ENCODE measurements at regions not wholly inside any gene's neighbourhood (a gene's known extent, or its start where the extent isn't known, plus 50 kb on each side); places are given as distances from the start of the nearest gene placed in this dataset.
"Not testable (repeated sequence)": the region's sequence is repeated elsewhere in the genome, so short reads cannot be mapped to it uniquely, and the experiment has no call there.

DNA sequence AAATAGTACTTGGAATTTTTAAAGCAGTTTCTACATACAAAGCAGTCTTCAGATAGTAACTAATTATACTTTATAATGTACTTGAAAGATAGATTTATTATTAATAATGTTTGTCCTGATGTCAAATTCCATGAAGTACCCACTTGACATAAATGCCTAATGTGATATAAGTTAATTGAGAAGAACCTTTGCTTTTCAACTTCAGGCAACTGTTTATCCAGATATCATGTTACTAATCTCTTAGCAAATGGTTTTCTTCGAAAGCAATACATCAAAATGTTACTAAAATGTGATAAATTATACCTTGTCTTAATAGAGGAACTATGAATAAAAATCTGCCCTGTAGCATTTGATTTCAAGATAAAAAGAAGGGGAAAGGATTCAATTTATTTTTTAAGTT, 146.8 kb upstream of the FBXL17 start:
- no peak for FAIRE-seq

DNA sequence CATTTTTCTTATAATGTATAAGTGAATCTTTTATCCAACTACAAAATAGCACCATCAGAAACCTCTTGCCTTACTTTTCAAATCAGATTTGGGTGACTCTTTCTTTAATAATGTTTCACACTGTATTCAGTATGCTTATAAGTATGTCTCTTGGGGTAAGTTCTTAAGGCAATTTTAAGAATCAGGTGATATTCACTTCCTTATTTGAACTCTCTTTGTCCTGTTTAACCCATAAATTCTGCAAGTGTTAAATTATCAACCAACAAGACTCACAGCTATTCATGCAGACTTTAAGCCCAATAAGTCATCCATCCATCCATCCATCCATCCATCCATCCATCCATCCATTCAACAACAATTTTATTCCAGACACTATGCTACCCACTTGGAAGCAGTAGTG, 142.7 kb upstream of the FBXL17 start:
- no peak for FAIRE-seq

- FAIRE-seq, result no peak
Observed at GRCh38 chr5:108523360-108523759, 141.5 kb upstream of the FBXL17 start.

- FAIRE-seq, result peak; percentile 89
Observed at GRCh38 chr5:108521841-108522506, 140.1 kb upstream of the FBXL17 start.

- no peak for FAIRE-seq
Observed at GRCh38 chr5:108521011-108521700, 139.3 kb upstream of the FBXL17 start.

DNA sequence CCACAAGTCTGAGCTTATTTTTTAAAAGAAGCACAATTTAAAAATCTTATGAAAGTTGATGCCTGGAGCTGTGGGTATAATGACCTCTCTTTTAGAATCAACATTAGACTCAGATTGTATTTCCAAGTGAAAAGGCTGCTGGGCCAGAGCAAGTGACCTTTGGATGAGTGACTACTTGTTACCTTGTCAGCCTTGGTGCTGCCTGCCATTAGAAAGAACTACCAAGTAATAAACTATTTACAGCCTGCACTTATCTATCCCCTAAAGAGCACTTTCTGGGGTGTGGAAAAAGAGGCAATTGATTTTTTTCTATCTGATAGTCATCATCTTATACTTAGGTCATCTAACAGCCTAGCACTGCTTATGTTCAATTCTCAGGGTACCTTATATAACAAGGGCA, 134.9 kb upstream of the FBXL17 start:
- FAIRE-seq, result no peak

- no peak for FAIRE-seq
Observed at GRCh38 chr5:108515517-108516105, 133.7 kb upstream of the FBXL17 start.

DNA sequence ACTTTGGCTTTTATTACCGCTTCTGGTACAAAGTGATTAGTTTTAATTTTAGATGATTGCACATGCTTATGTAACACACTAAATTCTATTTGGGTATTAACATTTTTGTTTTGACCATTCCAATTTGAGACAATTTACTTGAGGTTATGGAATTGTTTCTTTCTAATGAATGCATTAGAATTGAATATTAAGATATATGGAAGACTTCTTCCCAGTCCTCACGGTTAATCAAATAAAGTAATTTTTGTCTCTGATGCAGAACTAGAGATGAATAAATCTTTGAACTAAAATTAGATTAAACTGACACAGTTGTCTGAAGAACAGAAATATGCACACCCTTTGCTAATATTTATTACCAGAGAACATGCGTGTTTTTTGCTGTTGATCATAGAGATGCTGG, 127.1 kb upstream of the FBXL17 start:
- no peak for FAIRE-seq

- no peak for FAIRE-seq
Observed at GRCh38 chr5:108507631-108508030, 125.7 kb upstream of the FBXL17 start.

GRCh38 chr5:108505608-108506007, 123.7 kb upstream of the FBXL17 start:
- FAIRE-seq, result no peak

GRCh38 chr5:108504974-108505373, 123.1 kb upstream of the FBXL17 start:
- no peak for FAIRE-seq

DNA sequence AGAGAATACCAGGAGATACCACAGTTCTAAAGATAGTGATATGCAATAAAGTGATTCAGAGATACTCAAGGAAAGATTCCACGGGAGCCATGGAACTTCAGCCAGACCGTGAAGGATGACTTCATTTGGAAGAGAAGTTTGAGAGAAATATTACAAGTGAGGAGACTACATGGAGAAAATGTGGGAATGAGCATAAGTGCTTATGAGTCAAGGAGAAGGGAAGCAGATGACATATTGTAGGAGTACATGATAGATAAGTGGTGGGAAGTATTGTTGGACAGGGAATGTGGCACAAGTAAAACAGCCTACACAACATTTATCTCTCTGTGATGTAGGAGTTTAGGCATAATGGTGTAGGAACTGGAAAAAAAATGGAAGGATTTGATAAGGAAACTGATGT, 122.1 kb upstream of the FBXL17 start:
- FAIRE-seq, result no peak

DNA sequence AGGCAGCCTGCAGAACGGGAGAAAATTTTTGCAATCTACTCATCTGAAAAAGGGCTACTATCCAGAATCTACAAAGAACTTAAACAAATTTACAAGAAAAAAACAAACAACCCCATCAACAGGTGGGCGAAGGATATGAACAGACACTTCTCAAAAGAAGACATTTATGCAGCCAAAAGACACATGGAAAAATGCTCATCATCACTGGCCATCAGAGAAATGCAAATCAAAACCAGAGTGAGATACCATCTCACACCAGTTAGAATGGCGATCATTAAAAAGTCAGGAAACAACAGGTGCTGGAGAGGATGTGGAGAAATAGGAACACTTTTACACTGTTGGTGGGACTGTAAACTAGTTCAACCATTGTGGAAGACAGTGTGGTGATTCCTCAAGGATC, 113.7 kb upstream of the FBXL17 start:
- FAIRE-seq, result not testable (repeated sequence)

- FAIRE-seq, result no peak
Observed at GRCh38 chr5:108487951-108488350, 106.1 kb upstream of the FBXL17 start.

DNA sequence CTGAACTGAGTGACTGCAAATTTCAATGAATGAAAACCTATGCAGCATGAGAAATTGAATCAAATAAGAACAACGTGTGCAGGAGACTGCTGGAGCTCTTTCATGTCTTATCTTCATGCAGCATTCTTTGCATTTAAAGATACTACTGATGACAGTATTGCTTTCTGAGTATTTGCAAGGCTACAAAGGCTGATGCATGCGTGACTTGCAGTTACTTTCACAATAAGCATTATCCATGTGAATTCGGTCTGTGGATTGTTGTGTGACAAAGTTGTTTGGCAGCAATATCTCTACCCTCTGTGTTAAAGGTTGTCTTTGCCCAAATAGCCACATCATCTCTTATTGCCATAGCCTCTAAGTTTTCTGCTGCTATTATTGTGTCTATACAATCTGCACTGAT, 102.1 kb upstream of the FBXL17 start:
- FAIRE-seq, result no peak

DNA sequence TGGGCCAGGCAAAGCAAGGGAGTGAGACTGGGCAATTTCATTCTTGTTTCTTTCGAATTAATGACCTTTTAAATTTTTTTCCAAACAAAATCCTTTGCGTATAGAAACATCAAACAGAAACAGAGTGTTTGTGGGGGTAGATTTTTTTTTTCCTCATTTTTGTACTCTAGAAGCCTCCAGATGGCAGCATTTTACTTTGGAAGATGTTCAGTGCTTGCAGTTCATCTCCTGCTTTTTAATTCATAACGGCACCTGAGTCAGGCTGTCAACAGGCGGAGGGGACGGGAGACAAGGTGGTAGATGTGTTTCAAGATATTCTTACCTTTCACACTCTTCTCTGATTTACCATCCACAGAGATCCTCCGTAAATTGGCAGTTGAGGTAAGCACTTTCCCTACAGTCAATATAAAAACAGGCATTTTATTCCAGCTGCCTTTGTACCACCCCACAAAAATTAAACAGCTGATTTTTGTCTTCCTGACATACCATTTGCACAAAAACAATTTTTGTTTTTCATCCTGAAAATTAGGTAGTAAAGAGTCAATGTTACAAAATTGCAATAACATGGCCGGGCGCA, 99.5 kb upstream of the FBXL17 start:
- FAIRE-seq, result peak; percentile 48

GRCh38 chr5:108472237-108472636, 90.3 kb upstream of the FBXL17 start:
- FAIRE-seq, result no peak

DNA sequence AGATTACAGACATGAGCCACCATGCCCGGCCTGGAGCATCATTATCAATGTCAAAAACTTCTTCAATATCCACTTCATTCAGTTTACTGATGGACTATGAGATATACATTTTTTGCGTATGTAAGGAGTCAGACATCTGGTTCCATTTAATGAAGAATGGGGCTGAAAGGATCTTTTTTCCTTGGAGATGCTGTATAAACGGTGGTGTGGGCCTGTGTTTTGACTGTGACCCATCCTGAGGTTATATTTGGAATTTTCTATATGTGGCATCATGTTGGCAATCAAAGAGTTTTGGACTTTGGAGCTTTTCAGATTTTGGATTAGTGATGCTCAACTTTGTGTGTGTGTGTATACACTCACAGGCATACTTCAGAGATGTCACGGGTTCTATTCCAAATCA, 85.7 kb upstream of the FBXL17 start:
- no peak for FAIRE-seq

- no peak for FAIRE-seq
Observed at GRCh38 chr5:108461628-108462367, 79.9 kb upstream of the FBXL17 start.

- FAIRE-seq, result no peak
Observed at GRCh38 chr5:108459769-108460168, 77.9 kb upstream of the FBXL17 start.

DNA sequence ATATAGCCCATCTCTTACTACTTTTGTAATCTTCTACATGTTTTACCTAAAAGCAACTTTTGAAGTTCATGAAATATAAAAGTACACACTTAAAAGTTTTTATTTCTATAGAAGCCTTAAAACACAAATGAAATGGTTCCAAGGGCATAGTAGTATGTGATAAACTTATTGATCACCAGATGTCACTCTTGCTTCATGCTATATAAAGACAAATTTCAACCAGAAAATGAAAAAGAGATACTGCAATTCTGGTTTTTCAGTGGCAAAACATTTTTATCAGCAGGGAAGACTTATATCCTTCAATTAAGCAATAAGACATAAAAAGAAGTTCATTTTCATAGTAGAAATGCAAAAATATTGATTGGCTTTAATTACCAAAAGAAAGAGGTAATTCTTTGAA, 69.4 kb upstream of the FBXL17 start:
- FAIRE-seq, result no peak

DNA sequence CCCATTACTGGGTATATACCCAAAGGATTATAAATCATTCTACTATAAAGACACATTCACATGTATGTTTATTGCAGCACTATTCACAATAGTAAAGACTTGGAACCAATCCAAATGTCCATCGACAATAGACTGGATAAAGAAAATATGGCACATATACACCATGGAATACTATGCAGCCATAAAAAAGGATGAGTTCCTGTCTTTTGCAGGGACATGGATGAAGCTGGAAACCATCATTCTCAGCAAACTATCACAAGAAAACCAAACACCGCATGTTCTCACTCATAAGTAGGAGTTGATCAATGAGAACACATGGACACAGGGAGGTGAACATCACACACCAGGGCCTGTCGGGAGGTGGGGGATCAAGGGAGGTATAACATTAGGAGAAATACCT, 62.2 kb upstream of the FBXL17 start:
- not testable (repeated sequence) for FAIRE-seq

DNA sequence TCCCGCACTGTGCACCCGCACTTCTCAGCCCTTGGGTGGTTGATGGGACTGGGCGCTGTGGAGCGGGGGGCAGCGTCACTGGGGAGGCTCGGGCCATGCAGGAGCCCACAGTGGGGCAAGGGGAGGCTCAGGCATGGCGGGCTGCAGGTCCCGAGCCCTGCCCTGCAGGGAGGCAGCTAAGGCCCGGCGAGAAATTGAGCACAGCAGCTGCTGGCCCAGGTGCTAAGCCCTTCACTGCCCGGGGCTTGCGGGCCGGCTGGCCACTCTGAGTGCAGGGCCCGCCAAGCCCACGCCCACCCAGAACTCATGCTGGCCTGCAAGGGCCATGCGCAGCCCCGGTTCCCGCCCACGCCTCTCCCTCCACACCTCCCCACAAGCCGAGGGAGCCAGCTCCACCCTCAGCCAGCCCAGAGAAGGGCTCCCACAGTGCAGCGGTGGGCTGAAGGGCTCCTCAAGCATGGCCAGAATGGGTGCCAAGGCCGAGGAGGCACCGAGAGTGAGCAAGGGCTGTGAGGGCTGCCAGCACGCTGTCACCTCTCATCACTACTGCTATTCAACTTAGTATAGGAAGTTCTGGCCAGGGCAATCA, 60.3 kb upstream of the FBXL17 start:
- not testable (repeated sequence) for FAIRE-seq
